HG03378 (cell line): ENCODE measurements at regions not wholly inside any gene's neighbourhood (a gene's known extent, or its start where the extent isn't known, plus 50 kb on each side); places are given as distances from the start of the nearest gene placed in this dataset.

Experiments used
- ATAC-seq: cut with Tn5 transposase; IDR thresholded peaks from one replicate; pipeline ENCODE4 v1.9.1; 2021; ENCODE audit warnings: mild to moderate bottlenecking, moderate library complexity; ENCODE audit not compliant: unreplicated experiment

- no peak for ATAC-seq
Observed at GRCh38 chr1:55955016-55955621, 624.2 kb downstream of the PLPP3 start.

DNA sequence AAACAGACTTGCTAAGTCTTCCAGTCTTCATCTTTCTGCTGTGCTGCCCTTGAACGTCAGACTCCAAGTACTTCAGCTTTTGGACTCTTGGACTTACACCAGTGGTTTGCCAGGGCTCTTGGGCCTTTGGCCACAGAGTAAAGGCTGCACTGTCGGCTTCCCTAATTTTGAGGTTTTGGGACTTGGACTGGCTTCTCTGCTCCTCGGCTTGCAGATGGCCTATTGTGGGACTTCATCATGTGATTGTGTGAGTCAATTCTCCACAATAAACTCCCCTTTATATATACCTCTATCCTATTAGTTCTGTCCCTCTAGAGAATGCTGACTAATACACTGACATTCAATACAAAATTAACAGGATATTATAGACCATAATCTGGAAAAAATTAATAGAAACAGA lies 628.1 kb downstream of the PLPP3 start:
- no peak for ATAC-seq

GRCh38 chr1:55947446-55947845 lies 631.9 kb downstream of the PLPP3 start:
- no peak for ATAC-seq

DNA sequence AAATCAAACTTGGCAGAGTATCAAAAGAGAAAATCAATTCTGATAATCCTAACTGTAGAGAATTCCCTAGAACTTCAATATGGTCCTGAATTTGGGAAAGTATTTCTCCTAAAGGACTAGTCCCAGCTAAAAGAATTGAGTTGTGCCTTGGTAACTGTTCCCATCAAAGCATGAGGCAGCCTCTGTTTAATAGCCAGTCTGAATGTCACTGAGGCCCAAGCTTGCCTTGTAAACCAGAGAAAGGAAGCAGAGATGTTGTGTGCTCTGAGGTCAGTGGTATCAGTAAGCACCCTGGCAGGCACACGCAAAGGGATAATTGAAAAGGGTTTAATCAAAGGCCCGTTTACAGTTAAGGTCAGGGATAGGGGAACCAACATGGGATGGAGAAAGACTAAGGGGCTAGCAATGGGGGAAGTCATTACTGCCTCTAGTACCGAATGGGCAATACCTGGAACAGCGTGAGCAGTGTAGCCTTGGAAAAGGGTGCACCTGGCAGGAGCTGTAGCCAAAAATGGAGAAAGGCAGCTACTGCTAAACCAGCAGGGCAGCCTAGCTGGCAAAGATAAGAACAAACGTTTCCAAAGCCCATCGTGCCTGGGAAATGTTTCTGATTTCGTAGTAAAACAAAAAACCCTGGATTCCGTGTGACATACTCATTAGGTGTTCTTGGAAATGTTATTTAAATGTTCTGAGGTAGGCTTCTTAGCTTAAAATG lies 635.5 kb downstream of the PLPP3 start:
- ATAC-seq, result no peak

- no peak for ATAC-seq
Observed at GRCh38 chr1:55943012-55943411, 636.4 kb downstream of the PLPP3 start.

- no peak for ATAC-seq
Observed at GRCh38 chr1:55939866-55940265, 639.5 kb downstream of the PLPP3 start.

DNA sequence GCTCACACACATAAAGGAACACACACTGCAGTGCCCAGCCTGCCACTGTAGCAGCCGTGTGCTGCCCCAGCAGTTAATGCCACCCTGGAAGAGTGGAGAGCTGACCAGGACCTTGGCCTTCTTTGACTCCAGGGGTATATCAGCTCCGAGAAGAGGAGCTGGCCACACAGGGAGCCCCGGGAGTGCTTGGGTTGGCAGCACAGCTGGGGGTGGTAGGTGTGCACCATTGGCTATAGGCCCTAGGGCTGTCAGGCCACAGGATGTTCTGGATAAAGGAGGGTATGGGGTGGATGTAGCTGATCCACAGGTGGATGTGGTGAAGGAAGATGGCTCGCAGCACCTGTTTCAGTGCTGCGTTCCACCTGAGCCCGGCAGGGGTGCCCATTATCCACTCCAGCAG lies 640.5 kb downstream of the PLPP3 start:
- ATAC-seq, result no peak

- ATAC-seq, result no peak
Observed at GRCh38 chr1:55938376-55938850, 641.0 kb downstream of the PLPP3 start.

DNA sequence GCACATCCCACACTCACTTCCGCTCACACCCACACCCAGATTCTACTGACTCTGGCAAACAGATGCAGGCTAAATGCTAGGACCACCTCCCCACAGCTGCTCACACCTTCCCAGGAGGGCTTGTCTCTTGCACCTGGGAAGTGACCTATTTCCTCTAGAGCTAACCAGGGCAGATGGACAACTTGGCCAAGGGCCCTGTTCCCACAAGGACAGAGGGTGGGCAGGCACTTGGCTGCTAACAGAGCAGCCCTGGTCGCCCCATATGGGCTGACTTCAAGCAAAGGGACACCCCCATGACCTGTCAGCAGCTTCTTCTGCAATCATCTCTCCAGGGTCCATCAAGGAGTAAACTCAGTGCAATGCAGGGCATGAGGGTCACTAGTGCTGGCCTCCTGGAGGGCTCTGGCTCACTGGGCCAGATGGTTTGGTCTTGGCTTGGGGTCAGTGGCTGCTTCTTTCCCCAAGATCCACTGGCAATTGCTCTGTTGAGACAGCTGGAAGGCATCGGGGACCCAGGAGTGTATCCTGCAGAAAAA lies 641.5 kb downstream of the PLPP3 start:
- no peak for ATAC-seq

DNA sequence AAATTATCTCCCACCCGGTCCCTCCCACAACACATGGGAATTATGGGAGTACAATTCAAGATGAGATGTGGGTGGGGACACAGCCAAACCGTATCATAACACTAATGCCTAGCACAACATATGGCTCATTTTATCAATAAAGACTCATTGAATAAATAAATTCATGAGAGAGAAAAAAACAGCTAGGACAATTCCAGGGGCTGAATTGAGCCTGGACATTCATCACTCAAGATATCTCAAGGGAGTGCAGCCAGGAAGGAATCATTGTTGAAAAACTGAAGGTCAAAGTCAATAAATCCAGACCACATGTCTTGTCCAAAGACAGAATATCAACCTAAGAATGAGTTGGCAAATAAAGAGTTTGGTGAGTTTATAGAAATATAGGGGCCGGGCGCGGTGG lies 644.1 kb downstream of the PLPP3 start:
- ATAC-seq, result no peak

DNA sequence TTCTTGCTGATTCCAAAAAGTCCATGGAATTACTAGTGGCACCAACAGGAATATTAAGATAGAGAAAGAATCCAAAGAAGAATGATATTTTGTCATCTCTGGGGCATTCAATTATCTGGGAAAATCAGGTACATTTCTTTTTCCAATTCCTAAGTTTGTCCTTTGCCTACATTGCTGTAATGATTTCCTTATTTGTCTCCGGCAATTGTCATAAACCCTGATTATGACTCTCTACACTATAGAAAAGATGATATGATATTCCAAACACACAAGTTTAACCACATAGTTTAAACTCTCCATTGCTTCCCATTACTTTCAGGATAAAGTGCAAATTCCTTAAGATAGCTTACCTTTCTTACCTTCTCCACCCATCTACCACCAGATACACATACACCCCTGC lies 647.0 kb downstream of the PLPP3 start:
- ATAC-seq, result no peak

DNA sequence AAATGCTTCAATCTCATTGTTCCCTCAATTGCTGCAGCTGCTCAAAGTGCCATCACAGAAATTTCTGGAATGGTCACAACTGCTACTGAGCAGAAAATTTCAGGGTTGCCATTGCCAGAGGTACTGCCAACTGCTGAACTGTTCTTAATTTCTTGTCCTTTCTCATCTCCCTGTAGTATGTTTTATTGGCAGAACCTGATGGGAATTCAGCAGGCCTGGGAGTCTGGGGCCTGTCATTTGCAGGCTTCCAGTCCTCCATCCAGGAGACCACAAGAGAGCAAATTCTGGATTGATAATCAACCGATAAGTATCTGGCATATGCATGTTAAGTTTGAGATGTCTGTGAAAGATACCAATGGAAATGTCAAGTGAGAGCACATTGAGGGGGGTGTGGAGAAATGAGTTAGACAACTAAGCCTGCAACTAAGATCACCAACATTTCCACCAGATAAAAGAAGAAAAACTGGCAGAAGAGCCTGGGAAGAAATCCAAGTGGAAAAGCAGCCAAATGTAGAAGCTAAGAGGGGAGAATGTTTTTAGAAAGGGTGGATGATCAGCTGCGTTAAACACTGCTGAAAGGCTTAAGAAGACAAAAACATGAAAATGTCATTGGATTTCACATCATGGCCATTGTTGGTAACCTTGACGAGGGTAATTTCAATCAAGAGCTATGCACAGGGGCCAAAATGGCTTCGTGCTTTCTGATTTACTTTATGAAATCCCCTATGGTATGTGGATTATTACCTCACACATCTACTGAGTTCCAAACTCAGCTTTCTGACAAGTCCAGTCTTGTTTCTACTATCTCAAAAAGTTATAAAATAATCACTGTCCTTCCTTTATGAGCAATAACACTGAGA lies 648.1 kb downstream of the PLPP3 start:
- no peak for ATAC-seq

DNA sequence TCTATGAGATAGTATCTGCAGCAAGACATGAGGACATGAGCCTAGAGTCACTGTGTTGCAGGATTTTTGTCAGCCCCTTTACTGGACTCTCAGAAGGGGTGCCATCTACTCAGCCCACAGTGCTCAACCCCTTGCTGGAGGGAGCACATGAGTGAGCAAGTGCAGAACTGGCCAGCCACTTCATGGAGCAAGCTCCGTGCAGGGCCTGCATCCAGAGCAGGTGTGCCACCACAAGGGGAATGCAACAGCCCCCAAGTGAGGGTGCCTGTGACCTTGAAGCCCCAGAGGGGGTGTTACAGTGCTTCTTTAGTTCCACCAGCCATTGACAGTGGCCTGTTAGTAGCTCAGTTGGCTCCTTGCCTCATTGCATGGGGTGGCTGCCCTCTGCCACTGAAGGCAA lies 649.7 kb downstream of the PLPP3 start:
- no peak for ATAC-seq

GRCh38 chr1:55928576-55928975 lies 650.8 kb downstream of the PLPP3 start:
- no peak for ATAC-seq

- no peak for ATAC-seq
Observed at GRCh38 chr1:55927702-55928290, 651.6 kb downstream of the PLPP3 start.

- no peak for ATAC-seq
Observed at GRCh38 chr1:55926906-55927471, 652.4 kb downstream of the PLPP3 start.

DNA sequence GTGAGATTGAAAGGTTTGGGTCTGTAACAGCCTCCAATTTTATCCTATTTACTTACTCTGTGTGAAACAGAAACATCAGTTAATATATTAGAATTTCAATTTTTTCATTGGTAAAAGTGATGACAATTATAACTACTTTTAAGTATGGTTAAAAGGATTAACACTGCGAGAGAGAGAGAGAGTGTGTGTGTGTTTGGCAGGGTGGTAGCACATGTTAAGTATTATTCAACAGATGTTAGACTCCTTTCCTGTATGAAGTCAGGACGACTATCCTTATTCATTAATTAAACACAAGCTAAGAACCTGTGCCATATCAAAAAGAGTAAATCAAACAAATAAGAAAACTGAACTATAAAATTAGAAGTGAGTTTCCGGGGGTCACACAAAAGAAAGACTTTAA lies 662.5 kb downstream of the PLPP3 start:
- no peak for ATAC-seq

DNA sequence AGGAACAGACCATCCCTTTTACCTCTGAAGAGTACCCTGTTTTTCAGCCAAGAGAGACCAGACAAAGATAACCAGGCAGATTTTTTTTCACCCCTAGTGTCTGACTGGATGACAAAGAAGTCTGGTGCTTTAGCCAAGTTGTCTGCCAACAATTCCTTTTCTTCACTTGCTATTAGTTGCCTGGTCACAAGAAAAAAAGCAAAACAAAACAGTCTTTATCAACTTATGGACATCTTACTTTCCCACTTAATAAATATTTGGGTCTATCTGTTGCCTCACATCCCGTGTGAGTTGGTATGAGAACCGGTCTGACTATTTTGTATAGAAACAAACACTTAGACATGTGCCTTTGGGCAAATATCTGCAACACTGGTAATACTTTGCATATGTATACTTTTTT lies 662.9 kb downstream of the PLPP3 start:
- no peak for ATAC-seq

DNA sequence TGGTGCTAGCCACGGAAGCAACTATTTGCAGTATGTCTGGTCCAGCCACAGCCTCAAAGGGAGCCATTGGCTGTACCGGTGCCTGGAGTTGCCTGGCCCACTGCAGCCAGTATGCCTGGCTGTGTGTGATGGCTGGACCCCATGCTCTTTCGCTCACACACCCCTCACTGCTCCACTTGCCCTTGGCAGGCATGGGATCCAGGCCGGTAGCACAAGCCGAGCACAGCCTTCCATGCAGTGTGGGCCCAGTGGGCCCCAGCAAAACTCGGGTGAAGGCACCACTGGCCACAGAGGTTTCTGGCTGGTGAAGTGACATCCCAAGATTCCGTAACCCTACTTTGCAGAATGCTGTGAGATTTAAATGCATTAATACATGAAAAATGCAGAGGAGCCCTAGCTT lies 665.8 kb downstream of the PLPP3 start:
- no peak for ATAC-seq

GRCh38 chr1:55912438-55912837 lies 666.9 kb downstream of the PLPP3 start:
- no peak for ATAC-seq

- ATAC-seq, result no peak
Observed at GRCh38 chr1:55904541-55904940, 674.8 kb downstream of the PLPP3 start.
